ENCODE measurements at regions not wholly inside any gene's neighbourhood (a gene's known extent, or its start where the extent isn't known, plus 50 kb on each side); places are given as distances from the start of the nearest gene placed in this dataset.

GRCh38 chr21:43273016-43273707 lies 104.4 kb downstream of the CRYAA start:
- H3K36me3 Mint-ChIP-seq (ENCODE audit: low read depth) = no peaks in the 10 kb centered on the region
- H3K9me3 Mint-ChIP-seq = peaks cover 2% of the 10 kb centered on the region

DNA sequence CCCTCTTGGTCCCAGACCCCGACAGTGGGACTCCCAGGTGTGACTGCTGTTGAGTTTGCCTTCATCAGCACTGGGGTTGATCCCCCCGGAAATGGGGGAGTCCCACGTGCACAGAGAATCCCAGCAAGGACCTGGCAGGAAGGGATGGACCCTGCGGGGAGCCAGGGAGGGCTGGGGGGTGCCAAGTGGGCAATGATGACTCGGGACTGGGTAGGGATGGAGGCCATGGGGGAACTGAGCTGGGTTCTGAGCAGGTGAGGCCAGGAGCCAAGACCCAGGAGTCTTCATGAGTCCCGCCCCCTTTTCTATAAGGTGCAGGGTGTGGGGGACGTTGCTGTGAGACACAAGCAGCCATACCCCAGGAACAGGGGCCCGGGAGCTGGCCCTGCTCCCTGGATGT lies 103.8 kb downstream of the CRYAA start:
- Mint-ChIP-seq H3K27me3 (ENCODE audit: low read depth) (peaks cover 27% of the 10 kb centered on the region), H3K4me1 (peaks cover 24% of the 10 kb centered on the region), H3K9me3 (peaks cover 2% of the 10 kb centered on the region), H3K27ac (no peak overlapping the region), H3K4me3 (no peak overlapping the region), H3K36me3 (ENCODE audit: low read depth) (no peaks in the 10 kb centered on the region)
- TF ChIP-seq CTCF (IDR thresholded peaks at IDR 0.05; ENCODE audit: unreplicated experiment in 3 of 3) = no peak

More at GRCh38 chr21:43273016-43273707, 104.4 kb downstream of the CRYAA start:
- TF ChIP-seq CTCF (IDR thresholded peaks at IDR 0.05; ENCODE audit: unreplicated experiment in 3 of 3) = no peak
- H3K4me1 Mint-ChIP-seq = peaks cover 29% of the 10 kb centered on the region
- H3K27me3 Mint-ChIP-seq (ENCODE audit: low read depth) = peaks cover 33% of the 10 kb centered on the region
- no peak overlapping the region for H3K27ac Mint-ChIP-seq
- H3K4me3 Mint-ChIP-seq = no peak overlapping the region

DNA sequence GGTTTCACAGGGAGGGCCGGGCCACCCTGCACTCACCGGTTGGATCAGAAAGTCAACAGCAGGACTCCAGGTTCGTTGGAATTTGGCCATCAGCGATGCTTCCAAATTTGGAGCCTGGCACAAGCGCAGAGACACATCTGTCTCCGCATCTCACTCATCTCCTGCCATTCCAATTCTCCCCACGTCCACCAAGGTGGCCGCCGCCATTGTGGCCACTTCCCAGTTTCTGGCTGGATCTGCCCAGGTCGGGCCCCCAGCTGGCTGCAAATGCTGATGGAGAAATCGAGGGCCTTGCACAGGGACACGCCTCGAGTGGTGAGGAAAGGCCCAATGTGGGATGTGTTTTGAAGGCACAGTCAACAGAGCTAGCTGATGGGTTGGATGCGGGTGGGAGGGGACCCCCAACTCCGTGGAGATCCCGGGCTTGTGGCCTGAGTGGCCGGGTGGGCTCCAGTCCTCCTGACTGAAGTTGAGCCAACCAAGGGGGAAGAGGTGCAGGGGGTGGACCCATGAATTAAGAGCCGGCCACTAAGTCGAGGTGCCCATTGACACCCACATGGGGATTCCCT lies 102.7 kb downstream of the CRYAA start:
- H3K4me3 Mint-ChIP-seq = no peak overlapping the region
- peaks cover 2% of the 10 kb centered on the region for H3K9me3 Mint-ChIP-seq
- H3K4me1 Mint-ChIP-seq = peaks cover 23% of the 10 kb centered on the region
- peaks cover 29% of the 10 kb centered on the region for H3K27me3 Mint-ChIP-seq (ENCODE audit: low read depth)
- no peak for TF ChIP-seq CTCF (IDR thresholded peaks at IDR 0.05; ENCODE audit: unreplicated experiment in 3 of 3)
- no peaks in the 10 kb centered on the region for H3K36me3 Mint-ChIP-seq (ENCODE audit: low read depth)
- H3K27ac Mint-ChIP-seq = peak overlapping the region in 1 of 3 experiments; percentile 79

- Mint-ChIP-seq H3K4me1 (peaks cover 23% of the 10 kb centered on the region), H3K27me3 (ENCODE audit: low read depth) (peaks cover 26% of the 10 kb centered on the region), H3K4me3 (no peak overlapping the region), H3K27ac (peak overlapping the region in 2 of 3 experiments; percentile 65 to 79), H3K9me3 (peaks cover 2% of the 10 kb centered on the region), H3K36me3 (ENCODE audit: low read depth) (no peaks in the 10 kb centered on the region)
- no peak for TF ChIP-seq CTCF (IDR thresholded peaks at IDR 0.05; ENCODE audit: unreplicated experiment in 3 of 3)
These were observed 102.0 kb downstream of the CRYAA start for GRCh38 chr21:43270800-43271301.

DNA sequence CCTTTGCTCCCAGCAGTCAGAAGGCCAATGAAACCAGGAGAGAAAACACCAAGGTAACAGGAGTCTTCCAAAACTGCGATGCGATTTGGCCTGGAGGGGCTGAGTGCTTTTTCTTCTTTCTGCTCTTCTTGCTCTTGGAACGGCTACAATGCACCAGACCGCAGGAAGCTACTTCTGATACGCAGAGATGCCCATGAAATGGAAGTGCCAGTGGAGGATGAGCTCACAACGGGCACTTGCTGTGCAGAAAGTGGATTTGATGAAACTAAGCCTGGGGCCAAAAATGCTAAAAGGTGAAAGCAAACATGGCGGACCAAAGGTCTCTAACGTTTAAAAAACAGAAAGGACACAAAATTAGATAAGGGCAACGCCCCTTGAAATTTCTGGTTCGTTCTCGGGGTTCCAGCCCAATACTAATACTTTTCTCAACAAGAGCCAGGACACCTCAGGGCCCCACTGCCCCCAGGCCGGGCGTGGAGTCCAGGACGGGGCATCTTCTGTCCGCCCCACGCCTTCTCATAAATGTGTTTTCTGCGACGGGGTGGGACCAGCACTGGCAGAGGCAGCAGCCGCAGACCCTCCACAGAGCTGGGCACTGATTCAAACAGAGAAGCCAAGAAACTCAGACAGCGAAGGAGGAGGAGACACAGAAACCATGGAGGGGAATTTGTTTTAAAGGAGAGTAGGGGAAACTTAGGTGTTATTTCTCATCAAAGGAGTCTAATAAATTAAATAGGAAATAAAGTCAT lies 101.3 kb downstream of the CRYAA start:
- Mint-ChIP-seq H3K4me3 (no peak overlapping the region), H3K4me1 (peaks cover 17% of the 10 kb centered on the region), H3K36me3 (ENCODE audit: low read depth) (no peaks in the 10 kb centered on the region), H3K27me3 (ENCODE audit: low read depth) (peaks cover 21% of the 10 kb centered on the region), H3K9me3 (no peaks in the 10 kb centered on the region), H3K27ac (peak overlapping the region in 2 of 3 experiments; percentile 65 to 79)
- TF ChIP-seq CTCF (IDR thresholded peaks at IDR 0.05; ENCODE audit: unreplicated experiment in 3 of 3) = no peak
